Tibial nerve (tissue), 4 donors: ENCODE measurements at regions not wholly inside any gene's neighbourhood (a gene's known extent, or its start where the extent isn't known, plus 50 kb on each side); places are given as distances from the start of the nearest gene placed in this dataset.
A peak's percentile ranks its signal among the peaks of the same experiment; 100 is the strongest.

Experiments used
- DNase-seq, 2 donors: peaks; one replicate each; pipeline ENCODE4 v3.0.0-alpha.2; 2019; ENCODE audit warnings: low spot score in 2 of 2
- H3K27ac ChIP-seq, 4 donors: fragments of 200-600 bp; sonication (generic) in 3 of 4; one replicate each; pipeline ENCODE4 v1.5.1; 2017 to 2019; ENCODE audit warnings: mild to moderate bottlenecking in 1 of 4
- H3K27me3 ChIP-seq, 2 donors: fragments of 200-600 bp; sonication (generic) in 1 of 2; one replicate each; pipeline versions ENCODE4 v1.5.1 to v1.6.0; 2017 to 2019
- H3K36me3 ChIP-seq, 3 donors: fragments of 200-600 bp; sonication (generic); one replicate each; pipeline ENCODE4 v1.5.1; 2018 to 2019
- H3K4me1 ChIP-seq, 4 donors: fragments of 200-600 bp; sonication (generic) in 3 of 4; one replicate each; pipeline ENCODE4 v1.5.1; 2017 to 2019
- H3K4me3 ChIP-seq, 4 donors: fragments of 200-600 bp; sonication (generic) in 3 of 4; one replicate each; pipeline ENCODE4 v1.5.1; 2017 to 2019; ENCODE audit warnings: mild to moderate bottlenecking in 1 of 4, moderate library complexity in 1 of 4
- H3K9me3 ChIP-seq, 4 donors: fragments of 200-600 bp; sonication (generic) in 3 of 4; one replicate each; pipeline ENCODE4 v1.5.1; 2017 to 2019
- EP300 ChIP-seq, 2 donors: sonication (generic); formaldehyde crosslinking; IDR thresholded peaks; one replicate each; pipeline ENCODE4 v1.6.1; 2017; ENCODE audit warnings: antibody characterized with exemption in 2 of 2, mild to moderate bottlenecking in 1 of 2
- POLR2A ChIP-seq, 2 donors: fragments of 450-650 bp; IDR thresholded peaks; one replicate each; pipeline ENCODE4 v1.6.1; 2017; ENCODE audit warnings: antibody characterized with exemption in 2 of 2, mild to moderate bottlenecking in 2 of 2, moderate library complexity in 2 of 2
- WGBS, 2 donors: methylation state at CpG; one replicate each; pipeline ENCODE4 v1.1.5; 2018; 5-methylcytosine and 5-hydroxymethylcytosine counted together
- TF ChIP-seq, protein P1 (sequence below), 5 experiments: fragments of 200-600 bp in 3 of 5; fragments of 450-650 bp in 2 of 5; sonication (generic) in 3 of 5; IDR thresholded peaks; one replicate each; pipeline ENCODE4 v1.5.1; 2016 to 2019; ENCODE audit warnings: antibody characterized with exemption in 5 of 5, mild to moderate bottlenecking in 3 of 5, moderate library complexity in 2 of 5

DNA sequence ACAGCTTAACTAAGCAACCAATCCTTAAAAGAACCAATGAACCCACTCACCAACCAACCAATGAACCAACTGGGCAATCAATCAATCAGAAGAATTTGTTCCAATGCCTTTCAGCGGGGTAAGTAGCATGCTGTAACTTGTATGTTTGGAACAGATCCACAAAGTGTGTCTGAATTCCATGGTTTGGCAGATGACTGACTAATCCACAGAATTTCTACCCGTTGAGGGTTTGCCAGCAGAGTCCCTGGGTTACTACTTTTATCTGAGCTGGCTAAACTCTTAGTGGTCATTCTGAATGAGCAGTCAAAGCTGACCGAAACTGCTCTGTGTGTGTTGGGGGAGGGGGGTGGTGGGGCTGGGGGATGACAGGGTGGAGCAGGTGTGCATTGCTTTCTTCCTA is 125.0 kb upstream of the JAG1 start:
- DNase-seq, result no peak
- Histone ChIP-seq H3K27ac (no peak overlapping the region), H3K4me3 (no peak overlapping the region), H3K27me3 (no peaks in the 10 kb centered on the region), H3K4me1 (no peaks in the 10 kb centered on the region), H3K36me3 (no peaks in the 10 kb centered on the region), H3K9me3 (no peaks in the 10 kb centered on the region)
- no peak for TF ChIP-seq POLR2A (IDR thresholded peaks at IDR 0.05)
- no peak for TF ChIP-seq EP300 (IDR thresholded peaks at IDR 0.05)
- TF ChIP-seq, protein P1, sequence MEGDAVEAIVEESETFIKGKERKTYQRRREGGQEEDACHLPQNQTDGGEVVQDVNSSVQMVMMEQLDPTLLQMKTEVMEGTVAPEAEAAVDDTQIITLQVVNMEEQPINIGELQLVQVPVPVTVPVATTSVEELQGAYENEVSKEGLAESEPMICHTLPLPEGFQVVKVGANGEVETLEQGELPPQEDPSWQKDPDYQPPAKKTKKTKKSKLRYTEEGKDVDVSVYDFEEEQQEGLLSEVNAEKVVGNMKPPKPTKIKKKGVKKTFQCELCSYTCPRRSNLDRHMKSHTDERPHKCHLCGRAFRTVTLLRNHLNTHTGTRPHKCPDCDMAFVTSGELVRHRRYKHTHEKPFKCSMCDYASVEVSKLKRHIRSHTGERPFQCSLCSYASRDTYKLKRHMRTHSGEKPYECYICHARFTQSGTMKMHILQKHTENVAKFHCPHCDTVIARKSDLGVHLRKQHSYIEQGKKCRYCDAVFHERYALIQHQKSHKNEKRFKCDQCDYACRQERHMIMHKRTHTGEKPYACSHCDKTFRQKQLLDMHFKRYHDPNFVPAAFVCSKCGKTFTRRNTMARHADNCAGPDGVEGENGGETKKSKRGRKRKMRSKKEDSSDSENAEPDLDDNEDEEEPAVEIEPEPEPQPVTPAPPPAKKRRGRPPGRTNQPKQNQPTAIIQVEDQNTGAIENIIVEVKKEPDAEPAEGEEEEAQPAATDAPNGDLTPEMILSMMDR (IDR thresholded peaks at IDR 0.05), result no peak
- WGBS, 2 donors, result 79 to 80% methylated on average over 3 of the region's 3 CpGs

DNA sequence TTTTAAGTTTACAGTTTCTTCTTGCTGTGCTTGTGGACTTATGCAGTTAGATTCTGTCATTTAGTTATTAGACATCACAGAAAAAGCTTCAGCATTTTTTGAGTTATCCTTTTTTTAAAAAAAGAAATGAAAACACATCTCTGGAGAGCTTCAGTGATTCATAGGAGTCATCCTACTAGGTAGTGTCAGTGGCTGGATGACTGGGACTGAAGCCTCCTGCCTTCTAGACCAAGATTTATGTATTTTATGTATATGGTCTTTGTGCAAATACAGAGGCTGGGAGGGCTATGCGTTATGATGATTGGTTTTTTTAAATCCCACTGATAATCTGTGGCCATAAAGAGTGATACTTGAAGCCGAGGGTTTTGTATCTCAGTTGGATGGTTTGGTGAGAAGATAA is 125.9 kb upstream of the JAG1 start:
- Histone ChIP-seq H3K4me1 (no peaks in the 10 kb centered on the region), H3K27ac (no peak overlapping the region), H3K4me3 (no peak overlapping the region), H3K36me3 (no peaks in the 10 kb centered on the region), H3K27me3 (no peaks in the 10 kb centered on the region), H3K9me3 (no peaks in the 10 kb centered on the region)
- WGBS, 2 donors, result 93 to 96% methylated on average over 2 of the region's 2 CpGs
- TF ChIP-seq, protein P1 (IDR thresholded peaks at IDR 0.05), result no peak
- TF ChIP-seq EP300 (IDR thresholded peaks at IDR 0.05) (no peak), POLR2A (IDR thresholded peaks at IDR 0.05) (no peak)
- DNase-seq, result no peak

DNA sequence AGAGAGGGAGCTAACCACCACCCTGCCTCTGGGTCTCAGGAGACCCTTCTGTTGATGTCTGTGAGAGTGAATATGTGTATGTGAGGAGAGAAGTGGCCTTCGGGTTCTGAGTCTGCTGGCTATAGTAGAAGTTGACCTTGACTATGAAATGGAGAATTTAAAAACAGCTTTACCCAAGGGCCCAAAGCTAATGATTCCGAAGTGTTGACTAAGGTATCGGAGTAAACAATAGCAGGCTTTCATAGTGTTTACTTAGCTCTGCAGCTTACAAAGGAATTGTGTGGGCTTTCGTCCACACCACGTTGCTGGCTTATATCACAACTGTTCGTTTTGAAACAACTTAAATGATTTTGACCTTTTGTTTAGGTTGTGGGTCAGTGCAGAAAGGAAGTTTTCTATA is 126.5 kb upstream of the JAG1 start:
- Histone ChIP-seq H3K9me3 (no peaks in the 10 kb centered on the region), H3K27me3 (no peaks in the 10 kb centered on the region), H3K4me3 (no peak overlapping the region), H3K27ac (no peak overlapping the region), H3K4me1 (no peaks in the 10 kb centered on the region), H3K36me3 (no peaks in the 10 kb centered on the region)
- WGBS, 2 donors, result 62% methylated on average over 6 of the region's 6 CpGs
- no peak for DNase-seq
- TF ChIP-seq POLR2A (IDR thresholded peaks at IDR 0.05) (no peak), EP300 (IDR thresholded peaks at IDR 0.05) (no peak)
- TF ChIP-seq, protein P1 (IDR thresholded peaks at IDR 0.05), result no peak

GRCh38 chr20:10802236-10802635 is 128.4 kb upstream of the JAG1 start:
- H3K27me3 ChIP-seq, result no peaks in the 10 kb centered on the region
- H3K36me3 ChIP-seq, result no peaks in the 10 kb centered on the region
- 30 to 50% methylated on average over 3 of the region's 3 CpGs for WGBS, 2 donors
- H3K27ac ChIP-seq, result no peak overlapping the region
- H3K9me3 ChIP-seq, result no peaks in the 10 kb centered on the region
- DNase-seq, result no peak
- no peaks in the 10 kb centered on the region for H3K4me1 ChIP-seq
- TF ChIP-seq POLR2A (IDR thresholded peaks at IDR 0.05) (no peak), EP300 (IDR thresholded peaks at IDR 0.05) (no peak)
- TF ChIP-seq, protein P1 (IDR thresholded peaks at IDR 0.05), result no peak
- H3K4me3 ChIP-seq, result no peak overlapping the region

DNA sequence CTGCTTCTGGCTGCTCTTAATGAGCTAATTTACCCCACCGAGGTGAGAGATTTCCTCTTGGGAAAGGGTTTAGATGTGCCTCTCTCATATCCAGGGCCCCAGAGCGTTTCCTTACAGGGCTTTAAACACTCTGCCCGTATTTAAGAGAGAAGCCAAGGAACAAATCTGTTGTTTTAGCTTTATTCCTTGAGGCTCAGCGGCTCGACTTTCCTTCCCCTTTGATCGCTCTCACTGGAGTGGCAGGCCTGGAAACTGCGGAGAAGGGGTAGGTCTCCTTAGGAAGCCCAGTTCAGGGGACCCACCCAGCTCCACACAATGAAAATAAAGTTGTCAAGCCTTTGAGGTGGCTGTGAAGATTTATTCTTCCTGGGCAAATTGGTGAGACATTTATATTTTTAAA is 132.0 kb upstream of the JAG1 start:
- no peak for TF ChIP-seq EP300 (IDR thresholded peaks at IDR 0.05)
- no peak for TF ChIP-seq POLR2A (IDR thresholded peaks at IDR 0.05)
- TF ChIP-seq, protein P1 (IDR thresholded peaks at IDR 0.05), result no peak
- no peaks in the 10 kb centered on the region for H3K27me3 ChIP-seq
- no peaks in the 10 kb centered on the region for H3K9me3 ChIP-seq
- no peak overlapping the region for H3K4me3 ChIP-seq
- H3K4me1 ChIP-seq, result no peaks in the 10 kb centered on the region
- WGBS, 2 donors, result 36 to 60% methylated on average over 7 of the region's 7 CpGs
- no peak for DNase-seq
- H3K27ac ChIP-seq, result peak overlapping the region in 2 of 4 donors; percentile 21 to 56
- no peaks in the 10 kb centered on the region for H3K36me3 ChIP-seq
